NCI-H2227 treated with DMSO at 0.1 percent for 48 hours (cell line): ENCODE measurements at regions not wholly inside any gene's neighbourhood (a gene's known extent, or its start where the extent isn't known, plus 50 kb on each side); places are given as distances from the start of the nearest gene placed in this dataset.

ENCODE experiments used
- DNase-seq: peaks from one replicate; lab custom pipeline; 2025; lab: John Stamatoyannopoulos, UW

DNA sequence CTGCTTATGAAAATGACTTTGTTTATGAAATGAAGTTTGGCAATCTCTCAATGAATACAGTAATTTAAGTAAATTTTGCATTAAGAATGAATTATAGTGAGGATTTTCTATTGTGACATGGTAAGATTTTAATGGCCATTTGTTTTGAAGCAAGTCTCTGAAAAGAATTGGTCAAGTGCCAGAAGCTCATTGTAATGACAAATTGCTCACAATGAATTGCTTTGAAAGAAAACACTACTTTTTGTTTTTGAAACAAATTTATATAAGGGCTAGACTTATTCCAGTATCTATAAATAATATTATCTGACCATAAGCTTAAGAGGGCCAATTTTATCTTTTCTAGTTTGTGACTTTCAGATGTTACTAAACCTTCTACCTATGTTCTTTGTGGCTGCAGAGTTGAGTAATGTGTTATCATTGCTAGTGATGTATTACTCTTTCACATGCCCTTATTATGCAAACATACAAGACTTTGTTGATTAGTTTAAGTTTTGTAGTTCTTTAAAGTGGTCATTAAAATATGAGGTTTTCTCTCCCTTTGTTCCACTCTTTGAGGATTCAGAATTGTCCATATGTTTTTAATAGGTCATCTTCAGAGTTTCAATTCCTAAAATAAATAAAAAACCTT lies 93.0 kb upstream of the ZNF608 start:
- no peak for DNase-seq

DNA sequence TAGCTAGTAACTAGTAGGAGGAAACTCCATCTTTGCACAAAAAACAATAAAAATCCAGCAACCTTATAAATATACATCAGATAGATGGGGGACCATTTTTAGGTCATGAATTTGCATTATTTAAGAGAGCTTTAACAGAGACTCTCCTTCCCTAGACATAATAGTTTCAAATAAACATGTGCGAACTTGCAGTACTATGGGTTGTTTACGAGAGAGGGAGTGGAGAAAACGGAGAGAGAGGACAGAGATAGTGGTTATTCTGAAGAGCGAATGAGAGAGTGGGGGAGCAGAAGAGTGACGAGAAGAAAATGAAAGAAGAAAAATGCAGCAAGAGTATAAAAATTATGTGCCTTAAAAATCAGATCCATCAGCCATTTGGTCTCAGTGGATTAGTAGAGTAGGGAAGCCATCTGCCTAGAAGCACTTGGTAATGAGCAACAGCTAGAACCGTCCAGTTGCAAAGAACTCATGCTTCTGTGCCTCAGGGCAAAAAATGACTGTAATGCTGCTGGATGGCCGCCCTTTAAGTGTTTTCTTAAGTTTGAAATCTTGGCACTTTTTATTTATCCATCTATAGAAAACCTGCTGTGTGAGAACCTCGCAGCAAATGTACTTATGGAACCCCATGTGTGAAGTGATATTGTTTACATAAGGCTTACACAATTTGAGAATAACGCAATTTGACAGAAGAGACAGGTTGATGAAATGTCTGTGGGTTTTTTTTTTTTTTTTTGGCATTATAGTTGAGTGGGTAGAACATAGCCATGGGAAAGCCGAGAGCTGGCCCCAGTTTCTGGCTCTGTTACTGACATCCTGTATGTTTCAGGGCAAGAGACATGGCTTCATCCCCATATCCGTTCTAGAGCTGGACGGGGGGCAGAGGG lies 95.6 kb upstream of the ZNF608 start:
- DNase-seq, result no peak

- DNase-seq, result no peak
Observed at GRCh38 chr5:124842725-124843595, 96.5 kb upstream of the ZNF608 start.

DNA sequence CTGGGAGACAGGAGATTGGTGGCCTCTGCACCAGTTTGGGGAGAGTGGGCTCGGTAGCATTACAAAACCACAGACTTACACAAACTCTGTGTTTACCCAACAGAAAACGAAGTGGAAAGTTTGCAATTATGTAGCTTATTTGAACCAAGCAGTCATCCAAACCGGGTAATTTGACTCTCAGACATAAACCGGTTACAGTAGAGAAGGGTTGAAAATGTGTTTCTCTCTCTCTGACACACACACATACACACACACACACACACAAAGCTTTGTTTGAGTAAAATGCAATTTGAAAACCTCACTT lies 97.1 kb upstream of the ZNF608 start:
- DNase-seq, result no peak

GRCh38 chr5:124844371-124844920 lies 98.0 kb upstream of the ZNF608 start:
- DNase-seq, result no peak

DNA sequence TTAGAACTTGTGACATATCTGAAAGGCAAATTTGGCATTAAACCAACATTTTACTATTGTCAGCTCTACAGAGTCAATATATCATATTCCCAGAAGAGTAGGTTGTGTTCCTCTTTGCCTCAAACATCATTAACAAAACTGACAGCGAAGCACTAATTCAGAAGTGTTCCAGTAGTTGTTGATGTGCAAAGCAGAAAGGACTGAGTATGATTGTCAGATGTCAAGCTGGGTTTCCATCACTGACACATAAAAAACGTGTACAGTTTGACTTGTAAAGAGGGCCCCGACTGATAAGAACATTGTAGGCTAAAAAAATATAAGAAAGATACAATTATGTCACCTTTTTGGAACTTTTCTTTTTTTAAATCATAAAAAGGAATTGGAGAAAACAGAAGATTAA lies 101.5 kb upstream of the ZNF608 start:
- no peak for DNase-seq

GRCh38 chr5:124849774-124850173 lies 103.3 kb upstream of the ZNF608 start:
- peak; percentile 18 for DNase-seq

DNA sequence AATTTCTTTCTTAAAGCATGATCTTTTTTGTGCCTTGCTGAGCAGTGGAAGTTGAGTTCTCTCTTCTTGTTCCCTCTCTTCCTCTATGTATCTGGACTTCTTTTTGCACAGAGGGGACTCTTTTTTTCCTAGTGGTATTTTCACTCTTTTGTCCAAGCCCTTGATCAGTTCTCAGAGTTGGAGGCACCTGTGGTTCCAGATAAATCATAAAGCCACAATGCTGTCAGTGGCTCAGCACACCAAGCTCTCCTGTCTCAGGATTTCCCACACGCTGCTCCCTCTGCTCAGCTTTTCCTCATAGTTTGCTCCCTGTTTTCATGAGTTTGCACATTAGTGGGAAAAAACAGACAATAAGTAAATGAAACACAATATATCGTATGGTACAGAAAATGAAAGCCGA lies 110.3 kb upstream of the ZNF608 start:
- no peak for DNase-seq

- no peak for DNase-seq
Observed at GRCh38 chr5:124858612-124859011, 112.2 kb upstream of the ZNF608 start.

- DNase-seq, result no peak
Observed at GRCh38 chr5:124859027-124859426, 112.6 kb upstream of the ZNF608 start.

DNA sequence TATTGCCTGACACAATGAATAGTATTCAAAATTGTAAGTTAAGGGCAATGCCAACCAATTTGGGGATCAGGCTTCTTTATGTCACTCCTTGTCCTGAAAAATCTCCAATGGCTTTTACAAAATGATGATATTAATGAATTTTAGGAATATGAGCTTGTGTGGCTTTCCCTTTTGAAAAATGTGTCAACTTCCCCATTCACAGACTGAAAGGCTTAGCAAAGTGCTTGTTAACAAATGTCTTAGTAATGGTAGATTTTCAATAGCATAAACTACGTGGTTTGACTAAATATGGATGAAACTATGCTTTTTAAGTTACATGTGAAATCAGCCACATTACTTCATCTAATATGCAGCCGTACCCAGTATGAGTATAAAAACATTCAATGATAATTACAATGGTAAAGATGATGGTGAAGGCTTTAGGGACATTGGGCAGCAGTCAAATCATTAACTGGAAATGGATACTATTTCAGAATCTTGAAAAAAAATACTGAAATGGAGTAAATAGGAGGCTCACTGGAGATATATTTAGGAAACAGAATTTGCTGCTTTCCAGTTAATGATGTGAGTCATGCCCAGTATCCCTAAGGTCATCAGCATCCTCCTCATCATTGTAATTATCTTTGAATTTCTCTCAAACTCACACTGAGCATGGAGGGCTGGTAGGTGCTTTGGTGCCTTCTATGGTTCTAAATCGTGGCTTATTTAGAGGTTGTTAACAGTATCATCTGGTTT lies 113.3 kb upstream of the ZNF608 start:
- DNase-seq, result no peak

DNA sequence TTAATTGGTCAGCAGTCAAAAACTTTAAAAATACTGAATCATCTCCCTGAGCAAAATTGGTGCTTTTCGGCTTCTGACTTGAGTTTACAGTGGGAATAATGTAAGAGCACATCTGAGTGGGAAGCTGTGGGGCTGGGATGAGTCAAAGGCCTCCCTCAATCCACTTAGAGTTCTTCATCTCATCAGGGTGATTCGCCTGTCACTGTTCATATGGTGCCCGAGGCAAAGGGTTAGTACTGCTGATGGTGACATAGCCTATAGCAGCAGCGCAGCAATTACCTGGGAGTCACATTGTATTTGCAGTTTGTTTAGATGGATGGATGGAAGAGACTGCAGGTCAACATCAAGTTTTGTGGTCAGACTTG lies 113.8 kb upstream of the ZNF608 start:
- DNase-seq, result no peak

GRCh38 chr5:124865066-124865465 lies 118.6 kb upstream of the ZNF608 start:
- no peak for DNase-seq

- no peak for DNase-seq
Observed at GRCh38 chr5:124865603-124866354, 119.3 kb upstream of the ZNF608 start.

GRCh38 chr5:124866355-124867136 lies 120.1 kb upstream of the ZNF608 start:
- no peak for DNase-seq

GRCh38 chr5:124867137-124867704 lies 120.8 kb upstream of the ZNF608 start:
- no peak for DNase-seq

DNA sequence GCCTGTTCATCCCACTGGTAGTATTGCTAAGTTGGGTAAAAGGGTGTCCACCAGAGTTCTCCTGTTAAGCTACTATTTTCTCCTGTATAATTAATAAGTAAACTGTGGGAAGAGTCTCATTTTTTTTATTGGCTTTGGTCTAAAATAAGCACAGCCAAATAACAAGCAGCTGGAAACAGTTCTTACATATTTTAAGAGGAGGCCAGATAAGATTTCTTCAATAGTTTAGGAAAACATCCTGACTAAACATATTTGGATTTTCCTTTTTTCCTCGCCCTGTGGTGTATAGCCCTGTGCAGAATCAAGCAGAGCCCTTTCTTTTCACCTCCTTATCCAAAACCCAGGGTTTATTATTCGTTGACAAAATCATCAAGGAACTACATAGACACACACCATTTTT lies 122.2 kb upstream of the ZNF608 start:
- DNase-seq, result no peak

GRCh38 chr5:124869426-124870033 lies 123.1 kb upstream of the ZNF608 start:
- DNase-seq, result no peak

GRCh38 chr5:124870070-124870469 lies 123.6 kb upstream of the ZNF608 start:
- no peak for DNase-seq

DNA sequence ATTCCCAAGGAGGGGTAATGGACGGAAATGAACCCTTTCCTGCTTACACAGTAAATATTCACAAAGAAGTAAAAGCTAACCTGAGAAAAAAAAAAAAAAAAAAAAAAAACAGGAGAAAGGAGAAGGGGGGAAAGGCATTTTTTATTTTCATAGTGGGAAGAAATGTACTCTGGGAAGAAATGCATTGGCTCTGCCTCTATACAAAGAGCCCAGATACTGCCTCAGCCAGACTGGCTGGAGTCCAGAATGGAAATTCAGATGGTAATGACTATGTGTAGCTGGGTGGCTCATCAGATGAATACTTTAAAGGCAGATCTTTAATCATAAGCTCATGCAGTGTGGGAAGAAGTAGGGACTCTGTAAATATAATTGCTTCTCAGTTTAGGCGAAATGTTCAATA lies 124.9 kb upstream of the ZNF608 start:
- DNase-seq, result no peak
